Stomach (tissue), 8 donors: ENCODE measurements at regions not wholly inside any gene's neighbourhood (a gene's known extent, or its start where the extent isn't known, plus 50 kb on each side); places are given as distances from the start of the nearest gene placed in this dataset.
A peak's percentile ranks its signal among the peaks of the same experiment; 100 is the strongest.
"Not testable (repeated sequence)": the region's sequence is repeated elsewhere in the genome, so short reads cannot be mapped to it uniquely, and the experiment has no call there.

Experiments used
- DNase-seq, 2 donors: peaks; one replicate each; pipeline versions ENCODE4 v3.0.0 to v3.0.0-alpha.2; 2013 to 2019
- H3K27ac ChIP-seq, 5 donors: fragments of 200-600 bp in 4 of 5; sonication (generic) in 4 of 5; one replicate each; pipeline ENCODE4 v1.5.1; 2013 to 2019; ENCODE audit warnings: mild to moderate bottlenecking in 1 of 5, moderate library complexity in 1 of 5
- H3K27me3 ChIP-seq, 3 donors: fragments of 200-600 bp; sonication (generic); one replicate each; pipeline ENCODE4 v1.5.1; 2017 to 2019; ENCODE audit warnings: mixed run types in 1 of 3
- H3K36me3 ChIP-seq, 4 donors: fragments of 200-600 bp; sonication (generic); 1 replicate in 3 of 4; 2 replicates in 1 of 4; pipeline ENCODE4 v1.5.1; 2016 to 2019
- H3K4me1 ChIP-seq, 4 donors: fragments of 200-600 bp; sonication (generic); one replicate each; pipeline ENCODE4 v1.5.1; 2016 to 2019
- H3K4me3 ChIP-seq, 4 donors: fragments of 200-600 bp; sonication (generic) in 3 of 4; one replicate each; pipeline ENCODE4 v1.5.1; 2016 to 2019; ENCODE audit warnings: mild to moderate bottlenecking in 1 of 4
- H3K9me3 ChIP-seq, 4 donors: fragments of 200-600 bp; sonication (generic); one replicate each; pipeline ENCODE4 v1.5.1; 2016 to 2019
- WGBS, 5 donors: extraction: QIAGEN DNeasy Blood & Tissue Kit in 3 of 5; methylation state at CpG; one replicate each; pipeline versions ENCODE4 v1.1.5 to v1.1.7; 2013 to 2018; 5-methylcytosine and 5-hydroxymethylcytosine counted together
- intact Hi-C: fragments of 100-400 bp; cut with DNase I; formaldehyde crosslinking; loops from one replicate; pipeline ENCODE4 v1.15.1; 2023; ENCODE audit warnings: low total_unique reads
- donor health status: healthy with polysubstance abuse.
- donor health status: Bipolar disorder and iron deficiency.
- donor health status: healthy.

- DNase-seq, intact Hi-C loops, H3K4me3 ChIP-seq, H3K36me3 ChIP-seq, H3K9me3 ChIP-seq, H3K27me3 ChIP-seq: not testable (repeated sequence)
- WGBS, 5 donors, result 67 to 87% (median 80%) methylated on average over 2 to 5 of the region's 5 CpGs
- Histone ChIP-seq H3K27ac (peak overlapping the region in 3 of 5 donors; percentile 38 to 70 (median 48)), H3K4me1 (peaks cover 0 to 11% (median 6%) of the 10 kb centered on the region in 4 donors)
Measured at GRCh38 chr1:234809854-234810245, 199.9 kb upstream of the IRF2BP2 start.

- DNase-seq, H3K4me3 ChIP-seq, H3K27me3 ChIP-seq, intact Hi-C loops, H3K9me3 ChIP-seq, H3K36me3 ChIP-seq: not testable (repeated sequence)
- H3K27ac ChIP-seq, result peak overlapping the region in 3 of 5 donors; percentile 38 to 70 (median 48)
- peaks cover 0 to 11% (median 6%) of the 10 kb centered on the region in 4 donors for H3K4me1 ChIP-seq
- 61 to 80% (median 72%) methylated on average over 11 to 13 of the region's 23 CpGs for WGBS, 5 donors
Measured at GRCh38 chr1:234808943-234809853, 199.2 kb upstream of the IRF2BP2 start.

- H3K36me3 ChIP-seq, H3K9me3 ChIP-seq, H3K27ac ChIP-seq, H3K4me3 ChIP-seq, DNase-seq, H3K27me3 ChIP-seq, intact Hi-C loops: not testable (repeated sequence)
- 50 to 86% (median 77%) methylated on average over 3 to 4 of the region's 7 CpGs for WGBS, 5 donors
- peaks cover 0 to 10% (median 6%) of the 10 kb centered on the region in 4 donors for H3K4me1 ChIP-seq
Measured at GRCh38 chr1:234808459-234808858, 198.5 kb upstream of the IRF2BP2 start.

- H3K27me3 ChIP-seq, DNase-seq, H3K4me3 ChIP-seq, intact Hi-C loops, H3K36me3 ChIP-seq, H3K4me1 ChIP-seq, H3K27ac ChIP-seq, H3K9me3 ChIP-seq: not testable (repeated sequence)
- WGBS, 5 donors, result 75 to 85% (median 80%) methylated on average over 3 to 4 of the region's 8 CpGs
Measured at GRCh38 chr1:234807705-234808104, 197.7 kb upstream of the IRF2BP2 start.

GRCh38 chr1:234802586-234802985 is 192.6 kb upstream of the IRF2BP2 start:
- H3K4me3 ChIP-seq, intact Hi-C loops: not testable (repeated sequence)

GRCh38 chr1:234801636-234802035 is 191.7 kb upstream of the IRF2BP2 start:
- H3K36me3 ChIP-seq, H3K4me1 ChIP-seq, H3K27me3 ChIP-seq, H3K4me3 ChIP-seq, H3K27ac ChIP-seq, DNase-seq, H3K9me3 ChIP-seq, intact Hi-C loops: not testable (repeated sequence)
- 83 to 94% (median 89%) methylated on average over 4 of the region's 4 CpGs for WGBS, 5 donors

More at GRCh38 chr1:234802586-234802985, 192.6 kb upstream of the IRF2BP2 start:
- H3K27ac ChIP-seq, H3K4me1 ChIP-seq, DNase-seq, H3K9me3 ChIP-seq, H3K36me3 ChIP-seq, H3K27me3 ChIP-seq: not testable (repeated sequence)
- 90 to 97% (median 94%) methylated on average over 7 of the region's 7 CpGs for WGBS, 5 donors

GRCh38 chr1:234801147-234801546 is 191.2 kb upstream of the IRF2BP2 start:
- DNase-seq, H3K4me1 ChIP-seq, H3K36me3 ChIP-seq, H3K27ac ChIP-seq, intact Hi-C loops, H3K4me3 ChIP-seq, H3K9me3 ChIP-seq, H3K27me3 ChIP-seq: not testable (repeated sequence)
- no CpG with 5 or more reads among the region's 2 CpGs for WGBS, 5 donors

- H3K27me3 ChIP-seq, H3K9me3 ChIP-seq, H3K4me3 ChIP-seq, DNase-seq, H3K36me3 ChIP-seq, intact Hi-C loops, H3K4me1 ChIP-seq: not testable (repeated sequence)
- WGBS, 5 donors, result 73 to 93% (median 81%) methylated on average over 4 to 5 of the region's 5 CpGs
- H3K27ac ChIP-seq, result peak overlapping the region in 1 of 5 donors; percentile 42
Measured at GRCh38 chr1:234800563-234800962, 190.6 kb upstream of the IRF2BP2 start.

GRCh38 chr1:234799021-234799689 is 189.2 kb upstream of the IRF2BP2 start:
- H3K4me3 ChIP-seq, DNase-seq, H3K27me3 ChIP-seq, H3K9me3 ChIP-seq, intact Hi-C loops, H3K36me3 ChIP-seq, H3K27ac ChIP-seq, H3K4me1 ChIP-seq: not testable (repeated sequence)
- 21 to 58% (median 36%) methylated on average over 1 of the region's 1 CpG; no CpG with 5 or more reads in 1 of the 5 donors for WGBS, 5 donors

- DNase-seq, H3K27me3 ChIP-seq, H3K9me3 ChIP-seq, H3K36me3 ChIP-seq, H3K4me1 ChIP-seq, H3K27ac ChIP-seq, H3K4me3 ChIP-seq, intact Hi-C loops: not testable (repeated sequence)
- WGBS, 5 donors, result no CpG with 5 or more reads among the region's 2 CpGs
Measured at GRCh38 chr1:234797216-234797615, 187.2 kb upstream of the IRF2BP2 start.

- H3K27me3 ChIP-seq, result not testable (repeated sequence)
- WGBS, 5 donors, result 86 to 88% (median 87%) methylated on average over 2 of the region's 2 CpGs
Measured at GRCh38 chr1:234796438-234796792, 186.4 kb upstream of the IRF2BP2 start.

More at GRCh38 chr1:234796438-234796792, 186.4 kb upstream of the IRF2BP2 start:
- DNase-seq, H3K27ac ChIP-seq, H3K4me1 ChIP-seq, H3K9me3 ChIP-seq, intact Hi-C loops, H3K4me3 ChIP-seq, H3K36me3 ChIP-seq: not testable (repeated sequence)
